ENCODE measurements at regions not wholly inside any gene's neighbourhood (a gene's known extent, or its start where the extent isn't known, plus 50 kb on each side); places are given as distances from the start of the nearest gene placed in this dataset.
"Not testable (repeated sequence)": the region's sequence is repeated elsewhere in the genome, so short reads cannot be mapped to it uniquely, and the experiment has no call there.

DNA sequence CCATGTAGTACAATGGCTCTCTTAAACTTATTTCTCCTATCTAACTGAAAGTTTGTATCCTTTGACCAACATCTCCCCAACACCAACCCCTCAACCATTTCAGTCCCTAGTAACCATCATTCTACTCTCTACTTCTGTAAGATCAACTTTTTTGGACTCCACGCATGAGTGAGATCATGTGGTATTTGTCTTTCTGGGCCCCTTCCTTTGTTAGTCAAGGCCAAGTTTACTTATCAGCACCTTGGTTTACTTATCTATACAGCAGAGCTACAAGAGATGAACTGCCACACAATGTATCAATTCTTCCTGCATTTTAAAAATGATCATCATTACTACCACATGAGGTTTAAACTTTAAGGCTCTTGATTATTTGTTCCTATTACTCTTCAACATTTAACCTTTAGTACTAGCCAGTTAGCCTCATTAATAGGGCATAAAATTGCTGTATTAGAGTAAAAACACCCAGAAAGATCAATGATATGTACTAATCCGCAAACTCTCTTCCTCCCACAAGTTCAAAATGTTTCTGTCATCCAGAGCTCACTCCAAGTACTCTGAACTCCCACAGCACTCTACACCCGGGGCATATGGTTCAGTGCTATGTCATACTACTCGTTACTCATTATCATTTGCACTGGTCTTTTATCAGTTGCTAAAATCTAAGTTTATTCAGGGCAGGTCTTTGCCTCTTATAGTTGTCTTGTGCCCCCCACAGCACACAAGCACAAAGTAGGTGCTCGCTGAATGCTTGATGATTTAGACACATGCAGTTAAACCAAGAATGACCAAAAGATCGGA lies 145.7 kb upstream of the ADAMTS3 start:
- CTCF ChIA-PET = no interaction called here
- H3K27ac ChIP-seq = no peak overlapping the region
- POLR2A ChIA-PET (ENCODE audit: low non-redundant PET) = no interaction called here
- TF ChIP-seq, protein P1, sequence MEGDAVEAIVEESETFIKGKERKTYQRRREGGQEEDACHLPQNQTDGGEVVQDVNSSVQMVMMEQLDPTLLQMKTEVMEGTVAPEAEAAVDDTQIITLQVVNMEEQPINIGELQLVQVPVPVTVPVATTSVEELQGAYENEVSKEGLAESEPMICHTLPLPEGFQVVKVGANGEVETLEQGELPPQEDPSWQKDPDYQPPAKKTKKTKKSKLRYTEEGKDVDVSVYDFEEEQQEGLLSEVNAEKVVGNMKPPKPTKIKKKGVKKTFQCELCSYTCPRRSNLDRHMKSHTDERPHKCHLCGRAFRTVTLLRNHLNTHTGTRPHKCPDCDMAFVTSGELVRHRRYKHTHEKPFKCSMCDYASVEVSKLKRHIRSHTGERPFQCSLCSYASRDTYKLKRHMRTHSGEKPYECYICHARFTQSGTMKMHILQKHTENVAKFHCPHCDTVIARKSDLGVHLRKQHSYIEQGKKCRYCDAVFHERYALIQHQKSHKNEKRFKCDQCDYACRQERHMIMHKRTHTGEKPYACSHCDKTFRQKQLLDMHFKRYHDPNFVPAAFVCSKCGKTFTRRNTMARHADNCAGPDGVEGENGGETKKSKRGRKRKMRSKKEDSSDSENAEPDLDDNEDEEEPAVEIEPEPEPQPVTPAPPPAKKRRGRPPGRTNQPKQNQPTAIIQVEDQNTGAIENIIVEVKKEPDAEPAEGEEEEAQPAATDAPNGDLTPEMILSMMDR (conservative IDR thresholded peaks at IDR 0.05; ENCODE audit: low read depth) = no peak
- DNase-seq (ENCODE audit: low spot score) = no peak

DNA sequence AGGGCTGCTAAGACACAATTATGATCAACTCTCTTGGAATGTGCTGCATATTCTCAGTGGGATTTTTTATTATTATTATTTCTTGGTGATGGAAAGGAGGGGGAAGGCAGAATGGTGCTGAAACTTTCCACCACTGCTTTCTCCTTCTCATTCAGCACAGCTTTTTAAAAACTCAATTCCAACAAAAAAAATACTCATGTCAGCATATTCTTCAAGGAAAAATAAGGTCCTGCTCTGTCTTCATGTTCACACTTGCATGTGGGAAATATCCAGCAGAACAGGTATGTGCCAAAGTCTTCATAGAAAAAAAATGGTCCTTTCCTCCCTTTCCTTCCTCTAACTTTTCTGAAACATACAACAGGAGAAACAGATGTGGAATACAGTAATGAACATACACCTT lies 144.0 kb upstream of the ADAMTS3 start:
- ChIA-PET POLR2A (ENCODE audit: low non-redundant PET) (no interaction called here), CTCF (no interaction called here)
- TF ChIP-seq, protein P1 (conservative IDR thresholded peaks at IDR 0.05; ENCODE audit: low read depth) = no peak
- H3K27ac ChIP-seq = no peak overlapping the region
- no peak for DNase-seq (ENCODE audit: low spot score)

DNA sequence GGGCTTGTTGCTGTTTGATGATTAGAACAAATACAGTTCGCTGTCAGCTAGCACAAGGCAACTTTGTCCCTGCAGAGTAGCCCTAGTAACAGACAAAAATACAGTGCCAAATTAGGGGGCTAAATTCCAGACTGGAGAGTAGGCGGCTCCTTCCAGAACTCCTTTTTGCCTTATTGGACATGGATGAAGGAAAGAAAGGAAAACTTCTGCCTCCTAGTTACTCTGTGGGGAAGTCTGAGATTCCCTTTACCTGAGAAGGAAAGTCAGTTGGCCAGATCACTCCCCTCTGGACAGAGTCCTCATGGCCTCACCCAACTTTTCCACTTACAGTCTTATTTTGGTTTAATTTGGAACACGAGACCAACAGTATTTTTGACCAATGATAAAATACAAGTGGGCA lies 140.5 kb upstream of the ADAMTS3 start:
- no peak overlapping the region for H3K27ac ChIP-seq
- ChIA-PET CTCF (interaction anchor here (0.6 to 0.7 kb wide), 2 partner anchors 205 to 264 kb away, joined by 3 to 5 read pairs; no protein-coding TSS in a partner anchor), POLR2A (ENCODE audit: low non-redundant PET) (no interaction called here)
- TF ChIP-seq, protein P1 (conservative IDR thresholded peaks at IDR 0.05; ENCODE audit: low read depth) = no peak
- no peak for DNase-seq (ENCODE audit: low spot score)

DNA sequence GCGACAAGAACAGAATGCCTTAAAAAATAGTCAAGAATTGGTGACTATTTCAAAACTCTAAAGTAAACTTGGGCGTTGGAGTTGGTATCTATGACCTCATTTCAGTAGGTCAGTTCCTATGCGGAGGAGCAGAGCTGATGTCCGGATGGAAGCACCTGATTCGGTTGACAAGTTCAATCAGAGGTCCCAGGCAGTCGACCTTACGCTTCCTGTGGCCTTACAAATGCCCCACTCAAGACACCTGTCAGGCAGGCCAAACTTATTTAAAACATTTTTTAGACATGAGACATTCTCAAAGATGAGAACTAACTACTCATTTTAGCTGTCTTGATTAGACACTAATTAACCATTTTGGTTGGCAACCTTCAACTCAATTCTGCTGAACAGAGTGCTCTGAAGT lies 137.7 kb upstream of the ADAMTS3 start:
- TF ChIP-seq, protein P1 (conservative IDR thresholded peaks at IDR 0.05; ENCODE audit: low read depth) = no peak
- no peak for DNase-seq (ENCODE audit: low spot score)
- no peak overlapping the region for H3K27ac ChIP-seq
- POLR2A ChIA-PET (ENCODE audit: low non-redundant PET) = no interaction called here
- CTCF ChIA-PET = interaction anchor here (0.5 kb wide), 1 partner anchor 7 kb away, joined by 4 read pairs; no protein-coding TSS in a partner anchor

DNA sequence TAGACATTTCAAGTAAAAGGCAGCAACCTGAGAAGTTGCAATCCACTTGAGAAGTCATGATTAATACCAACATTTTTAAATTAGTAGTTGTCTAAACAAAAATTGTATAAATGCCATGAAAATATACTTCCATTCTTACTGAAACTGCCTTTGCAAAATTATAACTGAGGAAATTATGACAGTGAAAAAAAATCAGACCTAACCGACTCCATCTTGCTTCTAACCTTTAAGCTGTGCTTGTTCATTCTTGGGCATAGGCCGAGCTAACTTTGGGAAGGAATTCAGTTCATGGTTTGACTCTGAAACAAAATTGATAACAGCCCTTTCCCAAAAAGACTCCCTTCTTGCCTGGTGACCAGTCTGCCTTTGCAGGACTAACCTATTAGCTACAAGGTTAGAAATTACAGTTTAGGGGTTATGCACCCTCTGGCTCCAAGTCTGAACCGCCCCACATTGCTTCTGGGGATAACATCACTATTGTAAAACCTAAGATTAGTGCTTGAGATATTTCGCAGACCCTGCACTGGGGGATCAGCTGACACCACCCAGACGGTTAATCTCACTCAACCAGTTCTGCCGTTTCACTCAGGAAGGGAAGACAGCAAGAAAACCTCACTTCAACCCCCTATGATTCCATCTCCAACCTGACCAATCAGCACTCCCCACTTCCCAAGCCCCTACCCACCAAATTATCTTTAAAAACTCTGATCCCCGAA lies 136.1 kb upstream of the ADAMTS3 start:
- CTCF ChIA-PET; H3K27ac ChIP-seq; POLR2A ChIA-PET (ENCODE audit: low non-redundant PET); DNase-seq (ENCODE audit: low spot score): not testable (repeated sequence)

DNA sequence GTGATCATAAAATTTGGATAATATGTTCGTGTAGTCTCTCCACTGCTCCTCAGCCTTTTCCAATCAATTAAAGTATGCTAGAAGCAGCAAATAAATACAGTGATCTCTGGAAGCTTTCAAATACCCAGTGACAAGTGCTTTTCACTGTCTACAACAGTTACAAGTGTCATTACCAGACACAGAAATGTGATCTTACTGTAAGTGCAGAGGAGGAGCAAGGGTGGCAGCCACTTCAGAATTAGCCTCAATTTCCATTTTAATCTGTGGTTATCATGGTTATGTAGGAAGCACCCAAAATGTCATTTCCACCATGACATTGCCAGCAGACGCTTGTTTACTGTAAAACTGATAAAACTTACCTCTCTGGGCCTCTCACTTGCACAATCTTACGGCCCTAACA lies 133.9 kb upstream of the ADAMTS3 start:
- TF ChIP-seq, protein P1 (conservative IDR thresholded peaks at IDR 0.05; ENCODE audit: low read depth) = no peak
- POLR2A ChIA-PET (ENCODE audit: low non-redundant PET) = no interaction called here
- no peak overlapping the region for H3K27ac ChIP-seq
- CTCF ChIA-PET = interaction anchor here (0.6 to 1.4 kb wide), 3 partner anchors 67 to 309 kb away, joined by 3 to 4 read pairs (median 3); no protein-coding TSS in a partner anchor
- no peak for DNase-seq (ENCODE audit: low spot score)

Measured in RWPE1 (cell line).